ENCODE measurements at regions not wholly inside any gene's neighbourhood (a gene's known extent, or its start where the extent isn't known, plus 50 kb on each side); places are given as distances from the start of the nearest gene placed in this dataset.

DNA sequence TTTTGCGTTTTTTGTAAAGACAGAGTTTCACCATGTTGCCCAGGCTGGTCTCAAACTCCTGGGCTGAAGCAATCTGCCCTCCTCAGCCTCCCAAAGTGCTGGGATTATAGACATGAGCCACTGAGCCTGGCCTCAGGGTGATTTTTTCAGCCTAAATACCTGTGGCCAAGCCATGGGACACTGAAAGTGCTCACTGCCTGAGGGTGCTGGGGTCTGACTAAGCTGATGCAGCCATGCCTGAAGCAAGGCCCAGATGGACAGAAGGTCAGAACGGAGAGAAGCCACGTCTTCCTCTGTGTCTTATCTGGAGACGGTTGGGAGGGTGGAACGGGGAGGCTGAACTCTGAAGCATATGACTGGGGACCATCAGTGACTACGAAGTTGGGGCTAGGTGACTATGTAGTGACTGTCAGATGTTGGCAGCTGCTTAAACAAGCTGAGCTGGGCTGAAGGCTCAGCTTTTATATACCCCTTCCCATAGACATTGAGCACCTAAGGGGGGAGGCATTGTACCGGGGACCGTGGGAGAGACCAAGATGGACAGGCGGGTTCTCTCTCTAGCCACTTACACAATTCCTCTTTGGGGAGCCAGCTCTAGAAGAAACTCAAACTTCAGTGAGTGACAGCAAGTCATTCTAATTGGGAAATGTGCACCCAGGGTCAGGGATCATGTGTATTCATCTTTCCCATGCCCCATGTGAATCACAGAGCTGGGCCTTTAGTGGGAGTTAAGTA is 73.3 kb upstream of the HABP2 start (continued):
- TF ChIP-seq, protein P1, sequence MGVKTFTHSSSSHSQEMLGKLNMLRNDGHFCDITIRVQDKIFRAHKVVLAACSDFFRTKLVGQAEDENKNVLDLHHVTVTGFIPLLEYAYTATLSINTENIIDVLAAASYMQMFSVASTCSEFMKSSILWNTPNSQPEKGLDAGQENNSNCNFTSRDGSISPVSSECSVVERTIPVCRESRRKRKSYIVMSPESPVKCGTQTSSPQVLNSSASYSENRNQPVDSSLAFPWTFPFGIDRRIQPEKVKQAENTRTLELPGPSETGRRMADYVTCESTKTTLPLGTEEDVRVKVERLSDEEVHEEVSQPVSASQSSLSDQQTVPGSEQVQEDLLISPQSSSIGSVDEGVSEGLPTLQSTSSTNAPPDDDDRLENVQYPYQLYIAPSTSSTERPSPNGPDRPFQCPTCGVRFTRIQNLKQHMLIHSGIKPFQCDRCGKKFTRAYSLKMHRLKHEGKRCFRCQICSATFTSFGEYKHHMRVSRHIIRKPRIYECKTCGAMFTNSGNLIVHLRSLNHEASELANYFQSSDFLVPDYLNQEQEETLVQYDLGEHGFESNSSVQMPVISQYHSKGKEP (tag by site-specific recombination; IDR thresholded peaks at IDR 0.05), result no peak
- TF ChIP-seq, protein P2, sequence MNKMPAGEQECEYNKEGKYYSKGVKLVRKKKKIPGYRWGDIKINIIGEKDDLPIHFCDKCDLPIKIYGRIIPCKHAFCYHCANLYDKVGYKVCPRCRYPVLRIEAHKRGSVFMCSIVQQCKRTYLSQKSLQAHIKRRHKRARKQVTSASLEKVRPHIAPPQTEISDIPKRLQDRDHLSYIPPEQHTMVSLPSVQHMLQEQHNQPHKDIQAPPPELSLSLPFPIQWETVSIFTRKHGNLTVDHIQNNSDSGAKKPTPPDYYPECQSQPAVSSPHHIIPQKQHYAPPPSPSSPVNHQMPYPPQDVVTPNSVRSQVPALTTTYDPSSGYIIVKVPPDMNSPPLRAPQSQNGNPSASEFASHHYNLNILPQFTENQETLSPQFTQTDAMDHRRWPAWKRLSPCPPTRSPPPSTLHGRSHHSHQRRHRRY (tag by site-specific recombination; IDR thresholded peaks at IDR 0.05), result no peak
- peak; percentile 85; the same call in 1 of the 2 replicates for TF ChIP-seq TRIM28 (IDR thresholded peaks at IDR 0.05; ENCODE audit: borderline replicate concordance, low read length)
- no peak for TF ChIP-seq ZNF175 (tag by site-specific recombination; IDR thresholded peaks at IDR 0.05)
- TF ChIP-seq ZNF324 (tag by site-specific recombination; IDR thresholded peaks at IDR 0.05), result no peak
- TF ChIP-seq ZNF701 (tag by site-specific recombination; IDR thresholded peaks at IDR 0.05), result peak; percentile 99
- no peak for TF ChIP-seq ZFP37 (tag by site-specific recombination; IDR thresholded peaks at IDR 0.05)
- no peak for TF ChIP-seq ZFP3 (tag by site-specific recombination; IDR thresholded peaks at IDR 0.05; ENCODE audit: low read depth)
- TF ChIP-seq HOXD13 (CRISPR knock-in tag; IDR thresholded peaks at IDR 0.05; ENCODE audit: borderline replicate concordance), result no peak
- TF ChIP-seq ZNF48 (tag by site-specific recombination; IDR thresholded peaks at IDR 0.05), result no peak
- TF ChIP-seq, protein P3, sequence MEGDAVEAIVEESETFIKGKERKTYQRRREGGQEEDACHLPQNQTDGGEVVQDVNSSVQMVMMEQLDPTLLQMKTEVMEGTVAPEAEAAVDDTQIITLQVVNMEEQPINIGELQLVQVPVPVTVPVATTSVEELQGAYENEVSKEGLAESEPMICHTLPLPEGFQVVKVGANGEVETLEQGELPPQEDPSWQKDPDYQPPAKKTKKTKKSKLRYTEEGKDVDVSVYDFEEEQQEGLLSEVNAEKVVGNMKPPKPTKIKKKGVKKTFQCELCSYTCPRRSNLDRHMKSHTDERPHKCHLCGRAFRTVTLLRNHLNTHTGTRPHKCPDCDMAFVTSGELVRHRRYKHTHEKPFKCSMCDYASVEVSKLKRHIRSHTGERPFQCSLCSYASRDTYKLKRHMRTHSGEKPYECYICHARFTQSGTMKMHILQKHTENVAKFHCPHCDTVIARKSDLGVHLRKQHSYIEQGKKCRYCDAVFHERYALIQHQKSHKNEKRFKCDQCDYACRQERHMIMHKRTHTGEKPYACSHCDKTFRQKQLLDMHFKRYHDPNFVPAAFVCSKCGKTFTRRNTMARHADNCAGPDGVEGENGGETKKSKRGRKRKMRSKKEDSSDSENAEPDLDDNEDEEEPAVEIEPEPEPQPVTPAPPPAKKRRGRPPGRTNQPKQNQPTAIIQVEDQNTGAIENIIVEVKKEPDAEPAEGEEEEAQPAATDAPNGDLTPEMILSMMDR (tag by site-specific recombination; IDR thresholded peaks at IDR 0.05), result no peak
- TF ChIP-seq ZBTB8A (tag by site-specific recombination; IDR thresholded peaks at IDR 0.05), result no peak
- TF ChIP-seq, protein P4, sequence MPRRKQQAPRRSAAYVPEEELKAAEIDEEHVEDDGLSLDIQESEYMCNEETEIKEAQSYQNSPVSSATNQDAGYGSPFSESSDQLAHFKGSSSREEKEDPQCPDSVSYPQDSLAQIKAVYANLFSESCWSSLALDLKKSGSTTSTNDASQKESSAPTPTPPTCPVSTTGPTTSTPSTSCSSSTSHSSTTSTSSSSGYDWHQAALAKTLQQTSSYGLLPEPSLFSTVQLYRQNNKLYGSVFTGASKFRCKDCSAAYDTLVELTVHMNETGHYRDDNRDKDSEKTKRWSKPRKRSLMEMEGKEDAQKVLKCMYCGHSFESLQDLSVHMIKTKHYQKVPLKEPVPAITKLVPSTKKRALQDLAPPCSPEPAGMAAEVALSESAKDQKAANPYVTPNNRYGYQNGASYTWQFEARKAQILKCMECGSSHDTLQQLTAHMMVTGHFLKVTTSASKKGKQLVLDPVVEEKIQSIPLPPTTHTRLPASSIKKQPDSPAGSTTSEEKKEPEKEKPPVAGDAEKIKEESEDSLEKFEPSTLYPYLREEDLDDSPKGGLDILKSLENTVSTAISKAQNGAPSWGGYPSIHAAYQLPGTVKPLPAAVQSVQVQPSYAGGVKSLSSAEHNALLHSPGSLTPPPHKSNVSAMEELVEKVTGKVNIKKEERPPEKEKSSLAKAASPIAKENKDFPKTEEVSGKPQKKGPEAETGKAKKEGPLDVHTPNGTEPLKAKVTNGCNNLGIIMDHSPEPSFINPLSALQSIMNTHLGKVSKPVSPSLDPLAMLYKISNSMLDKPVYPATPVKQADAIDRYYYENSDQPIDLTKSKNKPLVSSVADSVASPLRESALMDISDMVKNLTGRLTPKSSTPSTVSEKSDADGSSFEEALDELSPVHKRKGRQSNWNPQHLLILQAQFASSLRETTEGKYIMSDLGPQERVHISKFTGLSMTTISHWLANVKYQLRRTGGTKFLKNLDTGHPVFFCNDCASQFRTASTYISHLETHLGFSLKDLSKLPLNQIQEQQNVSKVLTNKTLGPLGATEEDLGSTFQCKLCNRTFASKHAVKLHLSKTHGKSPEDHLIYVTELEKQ (tag by site-specific recombination; IDR thresholded peaks at IDR 0.05; ENCODE audit: borderline replicate concordance), result no peak
- no peak for TF ChIP-seq ZNF23 (tag by site-specific recombination; IDR thresholded peaks at IDR 0.05; ENCODE audit: borderline replicate concordance)
- TF ChIP-seq OSR2 (tag by site-specific recombination; IDR thresholded peaks at IDR 0.05), result no peak
- no peak for TF ChIP-seq ZNF585B (tag by site-specific recombination; IDR thresholded peaks at IDR 0.05)
- TF ChIP-seq, protein P5, sequence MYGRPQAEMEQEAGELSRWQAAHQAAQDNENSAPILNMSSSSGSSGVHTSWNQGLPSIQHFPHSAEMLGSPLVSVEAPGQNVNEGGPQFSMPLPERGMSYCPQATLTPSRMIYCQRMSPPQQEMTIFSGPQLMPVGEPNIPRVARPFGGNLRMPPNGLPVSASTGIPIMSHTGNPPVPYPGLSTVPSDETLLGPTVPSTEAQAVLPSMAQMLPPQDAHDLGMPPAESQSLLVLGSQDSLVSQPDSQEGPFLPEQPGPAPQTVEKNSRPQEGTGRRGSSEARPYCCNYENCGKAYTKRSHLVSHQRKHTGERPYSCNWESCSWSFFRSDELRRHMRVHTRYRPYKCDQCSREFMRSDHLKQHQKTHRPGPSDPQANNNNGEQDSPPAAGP (tag by site-specific recombination; IDR thresholded peaks at IDR 0.05), result no peak

DNA sequence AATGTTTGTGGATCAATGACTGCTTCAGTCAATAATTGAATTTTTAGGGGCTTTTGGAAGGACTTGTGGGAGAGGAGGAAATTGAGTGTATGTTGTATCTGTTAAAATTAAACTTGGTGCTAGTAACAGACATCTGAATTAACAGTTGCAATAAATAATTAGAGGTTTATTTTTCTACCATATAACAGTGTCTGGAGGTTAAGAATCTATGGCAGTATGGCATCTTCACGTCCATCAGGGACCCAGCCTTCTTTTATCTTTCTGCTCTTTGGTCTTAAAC is 72.8 kb upstream of the HABP2 start:
- Histone ChIP-seq H3K4me3 (ENCODE audit: low read depth, low read length) (no peak overlapping the region), H3K27ac (ENCODE audit: extremely low read depth, low read depth, low read length) (no peak overlapping the region), H3K4me1 (ENCODE audit: control insufficient read depth, insufficient read depth, low read length) (no peaks in the 10 kb centered on the region; the same call in 1 of the 2 replicates), H3K9me3 (ENCODE audit: control insufficient read depth, insufficient read depth, low read depth, low read length) (no peaks in the 10 kb centered on the region), H3K36me3 (ENCODE audit: control insufficient read depth in 2 of 2, insufficient read depth in 1 of 2, low read length in 2 of 2) (no peaks in the 10 kb centered on the region)
- ChIA-PET CTCF (no interaction called here), POLR2A (no interaction called here)
- TF ChIP-seq ZNF133 (tag by site-specific recombination; IDR thresholded peaks at IDR 0.05) (peak; percentile 93), ZNF658 (tag by site-specific recombination; IDR thresholded peaks at IDR 0.05) (no peak), SETDB1 (IDR thresholded peaks at IDR 0.05; ENCODE audit: insufficient read length, low read length) (peak; percentile 49)

All from HEK293 (cell line).